K562 (cell line): ENCODE measurements at regions not wholly inside any gene's neighbourhood (a gene's known extent, or its start where the extent isn't known, plus 50 kb on each side); places are given as distances from the start of the nearest gene placed in this dataset.

Experiments used
- ATAC-seq: fragments of 200-7000 bp; cut with Tn5 transposase; 3 replicates; pipeline ENCODE4 v1.9.1; 2020; ENCODE audit warnings: moderate library complexity
- BruUV-seq: library from RNA; stranded (reverse); fragments of 400-500 nt; replicated peaks from 2 replicates; lab custom pipeline; 2021; lab: Mats Ljungman, UMichigan
- CTCF ChIA-PET: fragments of 300-600 bp; formaldehyde crosslinking; extraction: SDS; loops from one replicate; lab custom pipeline; 2021; ENCODE audit warnings: low intra/inter-chr PET ratio; lab: Yijun Ruan, JAX
- POLR2A ChIA-PET: fragments of 300-600, 350-650 bp; sonication (Branson Sonifier 250); formaldehyde crosslinking; extraction: SDS; loops from one replicate; lab custom pipeline; 2021; ENCODE audit warnings: antibody characterized with exemption, inconsistent platforms; lab: Yijun Ruan, JAX
- DNase-seq, 4 experiments: peaks; one replicate each; pipeline versions ENCODE4 v3.0.0 to v3.0.0-alpha.2; 2011 to 2018; ENCODE audit warnings: low spot score in 3 of 4, mixed read lengths in 3 of 4; ENCODE audit errors: extremely low read depth in 1 of 4
- FAIRE-seq: peaks from 2 replicates; lab custom pipeline; 2011; peaks lifted over from hg19 to GRCh38; lab: Jason Lieb, UNC
- H2AFZ ChIP-seq: 2 replicates; pipeline ENCODE4 v1.6.0; 2011; ENCODE audit warnings: low read depth, low read length, control low read depth, inconsistent platforms
- H3K27ac ChIP-seq: fragments of 200-600 bp; 3 replicates; pipeline ENCODE4 v1.8.0; 2011; ENCODE audit warnings: low read depth, mild to moderate bottlenecking, control low read depth, inconsistent platforms, low read length, moderate library complexity, mixed read lengths; ENCODE audit errors: extremely low read depth
- H3K27me3 ChIP-seq, 2 experiments: fragments of 300-600 bp in 1 of 2; 2 replicates in 1 of 2; 3 replicates in 1 of 2; pipeline versions ENCODE4 v1.6.0 to v1.8.0; 2011; ENCODE audit warnings: inconsistent platforms in 2 of 2, low read length in 2 of 2, mild to moderate bottlenecking in 1 of 2, mixed read lengths in 1 of 2, moderate library complexity in 1 of 2; ENCODE audit not compliant: control insufficient read depth in 2 of 2, insufficient read depth in 2 of 2
- H3K36me3 ChIP-seq: fragments of 300-600 bp; 3 replicates; pipeline ENCODE4 v1.8.0; 2011; ENCODE audit warnings: mild to moderate bottlenecking, low read length, inconsistent platforms; ENCODE audit not compliant: control insufficient read depth, insufficient read depth
- H3K4me1 ChIP-seq, 2 experiments: fragments of 200-600 bp in 1 of 2; replicated peaks in 1 of 2; 2 replicates in 1 of 2; 3 replicates in 1 of 2; pipeline versions ENCODE4 v1.5.1 to v1.8.0; 2011; ENCODE audit warnings: inconsistent platforms in 2 of 2, low read length in 2 of 2, mild to moderate bottlenecking in 1 of 2, mixed read lengths in 1 of 2, moderate library complexity in 1 of 2; ENCODE audit not compliant: control insufficient read depth in 2 of 2, insufficient read depth in 2 of 2
- H3K4me2 ChIP-seq: 2 replicates; pipeline ENCODE4 v1.6.1; 2011; ENCODE audit warnings: low read length, control low read depth, inconsistent platforms, mixed read lengths; ENCODE audit not compliant: insufficient read depth
- H3K4me3 ChIP-seq: fragments of 200-600 bp; sonication (generic), shearing (Covaris generic); 2 replicates; pipeline ENCODE4 v1.5.1; 2016; ENCODE audit warnings: control low read depth, inconsistent platforms
- H3K79me2 ChIP-seq: fragments of 200-600 bp; 3 replicates; pipeline ENCODE4 v1.8.0; 2011; ENCODE audit warnings: low read length, inconsistent platforms; ENCODE audit not compliant: control insufficient read depth, insufficient read depth
- H3K9ac ChIP-seq, 2 experiments: 2 replicates each; pipeline versions ENCODE4 v1.6.0 to v1.6.1; 2011; ENCODE audit warnings: low read depth in 2 of 2, low read length in 2 of 2, control low read depth in 1 of 2, inconsistent platforms in 1 of 2, mild to moderate bottlenecking in 1 of 2, mixed read lengths in 1 of 2; ENCODE audit not compliant: insufficient read depth in 1 of 2
- H3K9me1 ChIP-seq: one replicate; pipeline ENCODE4 v1.6.0; 2011; ENCODE audit warnings: inconsistent platforms, mild to moderate bottlenecking, low read length, moderate library complexity; ENCODE audit not compliant: control insufficient read depth, insufficient read depth
- H3K9me3 ChIP-seq: replicated peaks from 2 replicates; pipeline ENCODE4 v1.5.1; 2011; ENCODE audit warnings: low read depth, low read length, inconsistent platforms; ENCODE audit not compliant: control insufficient read depth, insufficient read depth
- H4K20me1 ChIP-seq: replicated peaks from 2 replicates; pipeline ENCODE4 v1.6.1; 2011; ENCODE audit warnings: low read length, inconsistent platforms, mixed read lengths; ENCODE audit not compliant: control insufficient read depth, insufficient read depth
- ERF ChIP-seq: fragments of 450-650 bp; formaldehyde crosslinking; IDR thresholded peaks from 2 replicates; pipeline ENCODE4 v1.4.0; 2020; ENCODE audit warnings: mild to moderate bottlenecking, mixed read lengths
- HDAC6 ChIP-seq: IDR thresholded peaks from 2 replicates; pipeline ENCODE4 v1.6.1; 2012; ENCODE audit warnings: low read depth, mild to moderate bottlenecking, control low read depth, inconsistent platforms, low read length, moderate library complexity
- MYC ChIP-seq, 2 experiments: fragments of 250-450 bp in 1 of 2; sonication (Bioruptor Pico) in 1 of 2; IDR thresholded peaks; 2 replicates each; pipeline versions ENCODE4 v1.5.1 to v1.6.1; 2012 to 2021; ENCODE audit warnings: low read depth in 2 of 2, borderline replicate concordance in 1 of 2, improper control_type of control experiment in 1 of 2, low read length in 1 of 2, mild to moderate bottlenecking in 1 of 2, moderate library complexity in 1 of 2
- NR1H2 ChIP-seq: sonication (generic); formaldehyde crosslinking; IDR thresholded peaks from 2 replicates; pipeline ENCODE4 v1.4.0; 2020; ENCODE audit warnings: mild to moderate bottlenecking, missing genetic modification reagents
- SETDB1 ChIP-seq: IDR thresholded peaks from one replicate; pipeline ENCODE4 v1.6.1; 2012; ENCODE audit warnings: low read length, control low read depth, inconsistent platforms
- WGBS: fragments of 100-300 bp; shearing (Covaris generic); methylation state at CpG from one replicate; pipeline ENCODE4 v1.1.6; 2016; ENCODE audit warnings: low coverage, mixed read lengths; ENCODE audit not compliant: insufficient coverage; ENCODE audit errors: missing lambda C conversion rate; 5-methylcytosine and 5-hydroxymethylcytosine counted together
- in situ Hi-C: fragments of 300-500 bp; cut with MboI; formaldehyde crosslinking; loops from 4 replicates; pipeline ENCODE4 v1.15.0; 2018; ENCODE audit warnings: inconsistent platforms, mixed read lengths
- intact Hi-C: fragments of 100-400 bp; cut with micrococcal nuclease; formaldehyde crosslinking; loops from 2 replicates; pipeline ENCODE4 v1.14.2; 2022

GRCh38 chr4:28313729-28314713 lies 1453.4 kb downstream of the STIM2 start:
- no TSS peak for BruUV-seq
- CTCF ChIA-PET = no interaction called here
- DNase-seq (no peak), FAIRE-seq (no peak), ATAC-seq (no peak)
- H3K27me3 ChIP-seq = no peaks in the 10 kb centered on the region
- no peaks in the 10 kb centered on the region for H3K36me3 ChIP-seq
- no peak overlapping the region for H3K4me2 ChIP-seq
- POLR2A ChIA-PET = no interaction called here
- H3K9ac ChIP-seq = no peak overlapping the region
- intact Hi-C loops (no loop called here), in situ Hi-C loops (no loop called here)
- H3K79me2 ChIP-seq = no peaks in the 10 kb centered on the region
- no peak overlapping the region for H3K4me3 ChIP-seq
- H3K9me3 ChIP-seq = no peaks in the 10 kb centered on the region; the same call in 1 of the 2 replicates
- no peaks in the 10 kb centered on the region for H3K4me1 ChIP-seq
- H2AFZ ChIP-seq = no peak overlapping the region
- no peaks in the 10 kb centered on the region for H4K20me1 ChIP-seq
- no peak overlapping the region for H3K27ac ChIP-seq
- 0% methylated on average over 2 of the region's 2 CpGs for WGBS
- no peak for TF ChIP-seq MYC (IDR thresholded peaks at IDR 0.05; ENCODE audit: low read depth, low read length)
- TF ChIP-seq MYC (CRISPR knock-in tag; IDR thresholded peaks at IDR 0.05; ENCODE audit: borderline replicate concordance, low read depth) = no peak
- no peak for TF ChIP-seq SETDB1
- TF ChIP-seq HDAC6 = no peak
- TF ChIP-seq ERF (CRISPR knock-in tag) = no peak
- TF ChIP-seq NR1H2 (CRISPR knock-in tag) = no peak
- no peaks in the 10 kb centered on the region for H3K9me1 ChIP-seq
